ENCODE measurements at regions not wholly inside any gene's neighbourhood (a gene's known extent, or its start where the extent isn't known, plus 50 kb on each side); places are given as distances from the start of the nearest gene placed in this dataset.

- intact Hi-C loops (cut with micrococcal nuclease; ENCODE audit: unreplicated experiment) (no loop called here), in situ Hi-C loops (cut with MboI) (no loop called here)
- BruUV-seq (replicated peaks) = no TSS peak
- ATAC-seq (no peak), DNase-seq (ENCODE audit: low read depth, low spot score) (no peak), FAIRE-seq (no peak)
- POLR2A ChIA-PET = interaction anchor here (0.6 kb wide), 1 partner anchor 69 kb away, joined by 7 read pairs; no protein-coding TSS in a partner anchor
- SMC1A ChIA-PET (ENCODE audit: uncharacterized antibody, unreplicated experiment) = interaction anchor here (0.6 to 1.1 kb wide), 3 partner anchors 59 to 434 kb away, joined by 3 read pairs; no protein-coding TSS in a partner anchor
- Histone ChIP-seq H2AFZ (ENCODE audit: control insufficient read depth, low read depth, low read length) (no peak overlapping the region), H3K9me3 (replicated peaks; ENCODE audit: control insufficient read depth, insufficient read depth, low read length) (no peaks in the 10 kb centered on the region), H3K27ac (ENCODE audit: control insufficient read depth, insufficient read depth) (no peak overlapping the region), H3K9ac (ENCODE audit: control insufficient read depth, insufficient read depth, low read length) (no peak overlapping the region), H3K4me3 (no peak overlapping the region), H3K79me2 (ENCODE audit: control insufficient read depth, insufficient read depth, low read length) (no peaks in the 10 kb centered on the region), H3K27me3 (replicated peaks in 1 of 2; ENCODE audit: control insufficient read depth in 2 of 2, insufficient read depth in 2 of 2, low read length in 1 of 2) (no peaks in the 10 kb centered on the region), H3K36me3 (ENCODE audit: control insufficient read depth in 2 of 2, insufficient read depth in 2 of 2, low read length in 1 of 2) (no peaks in the 10 kb centered on the region), H3K4me1 (ENCODE audit: control insufficient read depth, insufficient read depth, low read length) (no peaks in the 10 kb centered on the region), H4K20me1 (ENCODE audit: control insufficient read depth, insufficient read depth) (no peaks in the 10 kb centered on the region), H3K4me2 (ENCODE audit: control insufficient read depth, insufficient read depth) (no peak overlapping the region)
- CTCF ChIA-PET = interaction anchor here (1.6 kb wide), 1 partner anchor 126 kb away, joined by 6 read pairs; no protein-coding TSS in a partner anchor
- RAD21 ChIA-PET (ENCODE audit: unreplicated experiment) = no interaction called here
- 49% methylated on average over 3 of the region's 3 CpGs for WGBS (ENCODE audit: insufficient coverage, insufficient replicate concordance, low lambda C conversion rate, missing lambda C conversion rate)
- TF ChIP-seq PAX5 (IDR thresholded peaks at IDR 0.05; ENCODE audit: borderline replicate concordance, low read depth, low read length) (no peak), EED (IDR thresholded peaks at IDR 0.05; ENCODE audit: low read depth) (no peak), SPI1 (IDR thresholded peaks at IDR 0.05; ENCODE audit: borderline replicate concordance, insufficient read depth, low read depth, low read length) (no peak), FOS (IDR thresholded peaks at IDR 0.05; ENCODE audit: borderline replicate concordance, extremely low read depth, insufficient read length) (no peak), ZBTB33 (IDR thresholded peaks at IDR 0.05) (no peak), E2F4 (IDR thresholded peaks at IDR 0.05; ENCODE audit: low read depth, low read length) (no peak), STAT3 (IDR thresholded peaks at IDR 0.05; ENCODE audit: low read depth, low read length) (no peak), PML (IDR thresholded peaks at IDR 0.05; ENCODE audit: low read length) (no peak), SREBF2 (IDR thresholded peaks at IDR 0.05; ENCODE audit: low read length) (no peak), ZNF207 (IDR thresholded peaks at IDR 0.05; ENCODE audit: borderline replicate concordance) (no peak), RAD51 (IDR thresholded peaks at IDR 0.05) (no peak), E2F8 (IDR thresholded peaks at IDR 0.05; ENCODE audit: low read depth, partially characterized antibody) (no peak), RB1 (IDR thresholded peaks at IDR 0.05; ENCODE audit: borderline replicate concordance) (no peak), RBBP5 (conservative IDR thresholded peaks at IDR 0.05) (no peak), MYC (IDR thresholded peaks at IDR 0.05; ENCODE audit: insufficient read depth, insufficient read length, insufficient replicate concordance, low read length, severe bottlenecking) (no peak), ZBTB11 (CRISPR knock-in tag; IDR thresholded peaks at IDR 0.05) (no peak), CBFB (IDR thresholded peaks at IDR 0.05; ENCODE audit: low read depth) (no peak)
Measured at GRCh38 chr2:75340560-75340959, 141.2 kb upstream of the TACR1 start.

Measured in GM12878 (cell line).